GM18870 (cell line): ENCODE measurements at regions not wholly inside any gene's neighbourhood (a gene's known extent, or its start where the extent isn't known, plus 50 kb on each side); places are given as distances from the start of the nearest gene placed in this dataset.
"Not testable (repeated sequence)": the region's sequence is repeated elsewhere in the genome, so short reads cannot be mapped to it uniquely, and the experiment has no call there.

Experiments
- ATAC-seq: cut with Tn5 transposase; IDR thresholded peaks from one replicate; pipeline ENCODE4 v1.9.1; 2021; ENCODE audit warnings: moderate library complexity; ENCODE audit not compliant: unreplicated experiment

- ATAC-seq, result no peak
These were observed 519.6 kb downstream of the DOK5 start for GRCh38 chr20:54995011-54995410.

GRCh38 chr20:54985091-54985490 lies 509.7 kb downstream of the DOK5 start:
- ATAC-seq, result no peak

GRCh38 chr20:54984104-54984448 lies 508.7 kb downstream of the DOK5 start:
- no peak for ATAC-seq

GRCh38 chr20:54983394-54984103 lies 508.2 kb downstream of the DOK5 start:
- ATAC-seq, result not testable (repeated sequence)

- no peak for ATAC-seq
These were observed 505.8 kb downstream of the DOK5 start for GRCh38 chr20:54981175-54981574.

GRCh38 chr20:54980103-54980960 lies 504.9 kb downstream of the DOK5 start:
- ATAC-seq, result peak; percentile 57

- ATAC-seq, result no peak
These were observed 474.9 kb downstream of the DOK5 start for GRCh38 chr20:54950304-54950703.

GRCh38 chr20:54941666-54942065 lies 466.3 kb downstream of the DOK5 start:
- no peak for ATAC-seq

GRCh38 chr20:54940522-54940921 lies 465.1 kb downstream of the DOK5 start:
- no peak for ATAC-seq

GRCh38 chr20:54938707-54939106 lies 463.3 kb downstream of the DOK5 start:
- no peak for ATAC-seq

GRCh38 chr20:54933212-54933904 lies 458.0 kb downstream of the DOK5 start:
- no peak for ATAC-seq

- ATAC-seq, result no peak
These were observed 453.8 kb downstream of the DOK5 start for GRCh38 chr20:54929191-54929590.

GRCh38 chr20:54928564-54928963 lies 453.2 kb downstream of the DOK5 start:
- ATAC-seq, result no peak

GRCh38 chr20:54922636-54923035 lies 447.2 kb downstream of the DOK5 start:
- no peak for ATAC-seq

- ATAC-seq, result no peak
These were observed 446.7 kb downstream of the DOK5 start for GRCh38 chr20:54922096-54922495.

- ATAC-seq, result no peak
These were observed 445.1 kb downstream of the DOK5 start for GRCh38 chr20:54920491-54920890.

- ATAC-seq, result not testable (repeated sequence)
These were observed 443.6 kb downstream of the DOK5 start for GRCh38 chr20:54918993-54919392.

GRCh38 chr20:54914995-54915394 lies 439.6 kb downstream of the DOK5 start:
- no peak for ATAC-seq

- no peak for ATAC-seq
These were observed 434.3 kb downstream of the DOK5 start for GRCh38 chr20:54909702-54910101.

- not testable (repeated sequence) for ATAC-seq
These were observed 430.7 kb downstream of the DOK5 start for GRCh38 chr20:54906134-54906533.

GRCh38 chr20:54897787-54898186 lies 422.4 kb downstream of the DOK5 start:
- ATAC-seq, result no peak

- ATAC-seq, result no peak
These were observed 416.5 kb downstream of the DOK5 start for GRCh38 chr20:54891907-54892306.
